Adrenal gland (tissue), 9 donors: ENCODE measurements at regions not wholly inside any gene's neighbourhood (a gene's known extent, or its start where the extent isn't known, plus 50 kb on each side); places are given as distances from the start of the nearest gene placed in this dataset.
"Not testable (repeated sequence)": the region's sequence is repeated elsewhere in the genome, so short reads cannot be mapped to it uniquely, and the experiment has no call there.

Source experiments
- DNase-seq, 7 donors: peaks; one replicate each; pipeline ENCODE4 v3.0.0-alpha.2; 2019 to 2020
- H3K27ac ChIP-seq, 5 donors: fragments of 200-600 bp; sonication (generic) in 4 of 5; 1 replicate in 3 of 5; 2 replicates in 2 of 5; pipeline versions ENCODE4 v1.5.1 to v1.8.0; 2016 to 2020; ENCODE audit warnings: mild to moderate bottlenecking in 1 of 5
- H3K27me3 ChIP-seq: fragments of 200-600 bp; 2 replicates; pipeline ENCODE4 v1.8.0; 2021
- H3K36me3 ChIP-seq, 2 donors: fragments of 200-600 bp; replicated peaks in 1 of 2; 1 replicate in 1 of 2; 2 replicates in 1 of 2; pipeline versions ENCODE4 v1.5.1 to v1.8.0; 2018 to 2022
- H3K4me1 ChIP-seq, 2 donors: fragments of 200-600 bp; replicated peaks in 1 of 2; 1 replicate in 1 of 2; 2 replicates in 1 of 2; pipeline versions ENCODE4 v1.5.1 to v1.8.0; 2018 to 2021
- H3K4me3 ChIP-seq, 4 donors: fragments of 200-600 bp; sonication (generic) in 3 of 4; one replicate each; pipeline ENCODE4 v1.5.1; 2016 to 2018
- H3K9me3 ChIP-seq, 3 donors: fragments of 200-600 bp; sonication (generic) in 1 of 3; replicated peaks in 1 of 3; 1 replicate in 2 of 3; 2 replicates in 1 of 3; pipeline versions ENCODE4 v1.5.1 to v1.8.0; 2016 to 2021
- POLR2A ChIP-seq, 2 donors: fragments of 450-650 bp; IDR thresholded peaks; one replicate each; pipeline ENCODE4 v1.6.1; 2017; ENCODE audit warnings: antibody characterized with exemption in 2 of 2, mild to moderate bottlenecking in 2 of 2, moderate library complexity in 1 of 2
- WGBS, 4 donors: extraction: QIAGEN DNeasy Blood & Tissue Kit in 2 of 4; methylation state at CpG; one replicate each; pipeline versions ENCODE4 v1.1.5 to v1.1.7; 2013 to 2017; 5-methylcytosine and 5-hydroxymethylcytosine counted together
- intact Hi-C, 2 donors: fragments of 100-400 bp; cut with DNase I; formaldehyde crosslinking; loops; one replicate each; pipeline versions ENCODE4 v1.14.1 to v1.15.0; 2022 to 2023
- TF ChIP-seq, protein P1 (sequence below), 6 experiments: fragments of 450-650 bp in 4 of 6; fragments of 200-600 bp in 2 of 6; sonication (generic) in 1 of 6; IDR thresholded peaks; 1 replicate in 5 of 6; 2 replicates in 1 of 6; pipeline versions ENCODE4 v1.5.1 to v1.8.0; 2016 to 2021; ENCODE audit warnings: antibody characterized with exemption in 6 of 6, mild to moderate bottlenecking in 2 of 6, moderate library complexity in 1 of 6
- donor health status: healthy with polysubstance abuse.
- donor health status: Bipolar disorder and iron deficiency.
- donor health status: DM: yes; HTN: yes; CAD: no.
- donor health status: DM: no; HTN: no; CAD: no.
- donor health status: DM: no; HTN: no; CAD: no.

DNA sequence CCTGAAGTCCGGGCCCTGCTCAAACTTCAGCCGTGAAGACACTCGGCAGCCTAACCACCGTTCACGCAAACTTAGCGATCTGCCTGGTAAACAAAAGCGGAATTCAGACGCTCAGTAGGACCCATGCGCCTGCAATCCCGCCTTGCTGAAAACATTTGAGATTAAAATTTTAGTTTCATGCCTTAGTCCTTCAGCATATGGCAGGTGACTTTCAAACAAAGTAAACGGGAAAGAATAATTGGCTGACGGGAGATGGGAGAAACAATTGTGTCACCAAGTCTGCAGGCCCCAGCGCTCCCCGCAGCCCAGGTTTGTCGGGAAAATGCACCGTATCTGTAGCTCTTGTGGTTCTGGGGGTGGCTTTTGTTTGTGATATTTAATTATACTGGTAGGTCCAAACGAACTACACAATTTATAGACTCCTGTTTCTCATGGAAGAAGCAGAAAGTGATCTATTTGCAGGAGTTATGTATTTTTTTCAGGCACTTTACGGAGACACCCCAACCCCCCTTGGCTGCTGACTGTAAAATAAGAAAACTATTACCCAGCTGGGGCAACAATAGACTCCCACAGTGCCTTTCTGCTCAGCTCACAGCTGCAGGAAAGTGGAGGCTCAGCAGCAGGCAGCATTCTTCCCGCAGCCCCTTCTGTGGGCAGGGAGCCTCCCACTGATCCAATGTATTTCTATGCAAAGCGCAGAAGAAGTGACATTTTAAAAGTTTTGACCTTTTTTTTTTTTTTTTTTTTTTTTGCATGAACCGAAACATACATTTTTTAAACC, 94.8 kb downstream of the SOX1 start:
- no peaks in the 10 kb centered on the region for H3K9me3 ChIP-seq
- H3K36me3 ChIP-seq: no peaks in the 10 kb centered on the region
- TF ChIP-seq POLR2A (IDR thresholded peaks at IDR 0.05): no peak
- TF ChIP-seq, protein P1, sequence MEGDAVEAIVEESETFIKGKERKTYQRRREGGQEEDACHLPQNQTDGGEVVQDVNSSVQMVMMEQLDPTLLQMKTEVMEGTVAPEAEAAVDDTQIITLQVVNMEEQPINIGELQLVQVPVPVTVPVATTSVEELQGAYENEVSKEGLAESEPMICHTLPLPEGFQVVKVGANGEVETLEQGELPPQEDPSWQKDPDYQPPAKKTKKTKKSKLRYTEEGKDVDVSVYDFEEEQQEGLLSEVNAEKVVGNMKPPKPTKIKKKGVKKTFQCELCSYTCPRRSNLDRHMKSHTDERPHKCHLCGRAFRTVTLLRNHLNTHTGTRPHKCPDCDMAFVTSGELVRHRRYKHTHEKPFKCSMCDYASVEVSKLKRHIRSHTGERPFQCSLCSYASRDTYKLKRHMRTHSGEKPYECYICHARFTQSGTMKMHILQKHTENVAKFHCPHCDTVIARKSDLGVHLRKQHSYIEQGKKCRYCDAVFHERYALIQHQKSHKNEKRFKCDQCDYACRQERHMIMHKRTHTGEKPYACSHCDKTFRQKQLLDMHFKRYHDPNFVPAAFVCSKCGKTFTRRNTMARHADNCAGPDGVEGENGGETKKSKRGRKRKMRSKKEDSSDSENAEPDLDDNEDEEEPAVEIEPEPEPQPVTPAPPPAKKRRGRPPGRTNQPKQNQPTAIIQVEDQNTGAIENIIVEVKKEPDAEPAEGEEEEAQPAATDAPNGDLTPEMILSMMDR (IDR thresholded peaks at IDR 0.05): no peak
- DNase-seq: no peak
- intact Hi-C loops: no loop called here
- 26 to 41% (median 32%) methylated on average over 21 of the region's 21 CpGs for WGBS, 4 donors
- H3K27ac ChIP-seq: no peak overlapping the region
- no peak overlapping the region for H3K4me3 ChIP-seq
- no peaks in the 10 kb centered on the region for H3K4me1 ChIP-seq
- H3K27me3 ChIP-seq: no peaks in the 10 kb centered on the region

- 94 to 96% (median 94%) methylated on average over 30 to 95 of the region's 97 CpGs for WGBS, 4 donors
- H3K4me1 ChIP-seq, H3K27ac ChIP-seq, H3K4me3 ChIP-seq, H3K9me3 ChIP-seq, DNase-seq, intact Hi-C loops, H3K36me3 ChIP-seq, H3K27me3 ChIP-seq: not testable (repeated sequence)
Observed at GRCh38 chr13:112163691-112164660, 97.0 kb downstream of the SOX1 start.

DNA sequence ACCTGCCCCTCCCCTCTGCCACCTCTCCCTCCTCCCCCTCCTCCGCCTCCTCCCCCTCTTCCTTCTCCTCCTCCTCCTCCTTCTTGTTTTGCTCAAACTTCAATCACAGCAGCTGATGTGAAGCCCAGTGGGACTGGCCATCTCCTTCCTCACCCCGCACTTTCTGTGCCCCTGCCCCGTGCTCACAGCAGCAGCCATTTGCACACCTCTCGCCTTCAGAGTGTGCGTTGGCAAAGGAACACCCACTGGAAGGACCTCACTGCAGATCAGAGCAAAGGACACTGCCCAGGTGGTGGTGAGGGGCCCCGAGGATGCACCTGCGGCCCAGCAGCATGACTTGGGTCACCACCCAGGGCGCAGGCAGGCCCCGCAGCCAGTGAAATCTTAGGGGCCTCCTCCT, 98.8 kb downstream of the SOX1 start:
- Histone ChIP-seq H3K27me3 (no peaks in the 10 kb centered on the region), H3K27ac (no peak overlapping the region), H3K9me3 (no peaks in the 10 kb centered on the region), H3K36me3 (no peaks in the 10 kb centered on the region), H3K4me1 (no peaks in the 10 kb centered on the region), H3K4me3 (no peak overlapping the region)
- WGBS, 4 donors: 53 to 68% (median 55%) methylated on average over 8 to 9 of the region's 9 CpGs
- intact Hi-C loops: no loop called here
- no peak for DNase-seq
- TF ChIP-seq POLR2A (IDR thresholded peaks at IDR 0.05): no peak
- TF ChIP-seq, protein P1 (IDR thresholded peaks at IDR 0.05): no peak

DNA sequence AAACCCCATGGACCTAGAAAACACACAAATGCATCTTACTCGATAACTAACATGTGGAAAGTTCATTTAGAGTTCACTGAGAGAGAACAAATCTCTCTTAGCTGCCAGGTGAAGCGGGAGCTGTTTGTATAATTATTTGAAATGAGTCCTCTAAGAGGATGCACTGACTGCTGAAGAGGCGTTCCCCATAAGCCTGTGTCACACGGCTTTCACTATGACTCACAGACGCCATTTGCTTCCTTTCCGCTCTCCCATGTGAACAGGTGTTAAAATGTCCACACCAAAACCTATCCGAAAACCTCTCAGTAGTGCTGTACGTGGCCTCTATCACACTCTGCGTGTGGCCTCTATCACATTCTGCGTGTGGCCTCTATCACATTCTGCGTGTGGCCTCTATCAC, 101.8 kb downstream of the SOX1 start:
- no peaks in the 10 kb centered on the region for H3K36me3 ChIP-seq
- no peak overlapping the region for H3K27ac ChIP-seq
- WGBS, 4 donors: 78 to 86% (median 80%) methylated on average over 11 of the region's 11 CpGs
- DNase-seq: no peak
- H3K4me1 ChIP-seq: no peaks in the 10 kb centered on the region
- no peak overlapping the region for H3K4me3 ChIP-seq
- intact Hi-C loops: no loop called here
- TF ChIP-seq POLR2A (IDR thresholded peaks at IDR 0.05): no peak
- TF ChIP-seq, protein P1 (IDR thresholded peaks at IDR 0.05): no peak
- H3K9me3 ChIP-seq: no peaks in the 10 kb centered on the region
- H3K27me3 ChIP-seq: no peaks in the 10 kb centered on the region
